ENCODE measurements at regions not wholly inside any gene's neighbourhood (a gene's known extent, or its start where the extent isn't known, plus 50 kb on each side); places are given as distances from the start of the nearest gene placed in this dataset.

- no peak for TF ChIP-seq CAMTA2 (CRISPR knock-in tag; IDR thresholded peaks at IDR 0.05; ENCODE audit: borderline replicate concordance)
- no peak for TF ChIP-seq ZNF354B (CRISPR knock-in tag; IDR thresholded peaks at IDR 0.05)
- TF ChIP-seq RBFOX2 (IDR thresholded peaks at IDR 0.05; ENCODE audit: low read depth, low read length): no peak
- TF ChIP-seq PBX2 (CRISPR knock-in tag; IDR thresholded peaks at IDR 0.05): peak; percentile 56
- no peak for TF ChIP-seq ZNF577 (CRISPR knock-in tag; IDR thresholded peaks at IDR 0.05; ENCODE audit: borderline replicate concordance, low read depth)
- no peak for TF ChIP-seq CENPT (CRISPR knock-in tag; IDR thresholded peaks at IDR 0.05; ENCODE audit: low read depth)
- 0 out of 2 replicates have a peak, but pooled peaks have one; percentile 10 for TF ChIP-seq CTCF (CRISPR knock-in tag; IDR thresholded peaks at IDR 0.05)
- TF ChIP-seq ZC3H4 (CRISPR knock-in tag; IDR thresholded peaks at IDR 0.05; ENCODE audit: borderline replicate concordance): no peak
- TF ChIP-seq TBX3 (IDR thresholded peaks at IDR 0.05; ENCODE audit: borderline replicate concordance): 0 out of 2 replicates have a peak, but pooled peaks have one; percentile 25
- no peak for TF ChIP-seq ZBTB42 (CRISPR knock-in tag; IDR thresholded peaks at IDR 0.05)
- no peak for TF ChIP-seq TFDP1 (CRISPR knock-in tag; IDR thresholded peaks at IDR 0.05; ENCODE audit: borderline replicate concordance)
- TF ChIP-seq KMT2A (CRISPR knock-in tag; IDR thresholded peaks at IDR 0.05): no peak
- TF ChIP-seq ZXDC (CRISPR knock-in tag; IDR thresholded peaks at IDR 0.05): no peak
- TF ChIP-seq ZNF232 (CRISPR knock-in tag; IDR thresholded peaks at IDR 0.05; ENCODE audit: borderline replicate concordance): no peak
- no peak for TF ChIP-seq ZKSCAN5 (CRISPR knock-in tag; IDR thresholded peaks at IDR 0.05)
Observed at GRCh38 chr13:79185580-79185979, 220.5 kb downstream of the RBM26 start (continued).
